Right atrium auricular region (tissue), 2 donors: ENCODE measurements at regions not wholly inside any gene's neighbourhood (a gene's known extent, or its start where the extent isn't known, plus 50 kb on each side); places are given as distances from the start of the nearest gene placed in this dataset.
A peak's percentile ranks its signal among the peaks of the same experiment; 100 is the strongest.

ENCODE experiments used
- DNase-seq: peaks from one replicate; pipeline ENCODE4 v3.0.0-alpha.2; 2019; ENCODE audit warnings: low spot score
- H3K27ac ChIP-seq, 2 donors: fragments of 200-600 bp; sonication (generic); 1 replicate in 1 of 2; 2 replicates in 1 of 2; pipeline ENCODE4 v1.5.1; 2016 to 2019
- H3K27me3 ChIP-seq, 2 donors: fragments of 200-600 bp; sonication (generic); one replicate each; pipeline versions ENCODE4 v1.5.1 to v1.6.0; 2017 to 2019
- H3K36me3 ChIP-seq: fragments of 200-600 bp; sonication (generic); one replicate; pipeline ENCODE4 v1.5.1; 2016
- H3K4me1 ChIP-seq, 2 donors: fragments of 200-600 bp; sonication (generic); one replicate each; pipeline versions ENCODE4 v1.5.1 to v1.6.0; 2017 to 2019
- H3K4me3 ChIP-seq, 2 donors: fragments of 200-600 bp; sonication (generic); 1 replicate in 1 of 2; 2 replicates in 1 of 2; pipeline ENCODE4 v1.5.1; 2017 to 2019; ENCODE audit warnings: mild to moderate bottlenecking in 1 of 2, moderate library complexity in 1 of 2
- H3K9me3 ChIP-seq, 2 donors: fragments of 200-600 bp; sonication (generic); one replicate each; pipeline ENCODE4 v1.5.1; 2019
- CTCF ChIP-seq, 2 donors: fragments of 200-600 bp; sonication (generic); IDR thresholded peaks; one replicate each; pipeline ENCODE4 v1.5.1; 2019; ENCODE audit warnings: antibody characterized with exemption in 2 of 2

- no peaks in the 10 kb centered on the region for H3K9me3 ChIP-seq
- no peak for TF ChIP-seq CTCF (IDR thresholded peaks at IDR 0.05)
- H3K4me3 ChIP-seq = peak overlapping the region in 1 of 2 donors; percentile 10
- H3K27ac ChIP-seq = no peak overlapping the region
- DNase-seq = peak; percentile 81
- H3K4me1 ChIP-seq = peaks cover 0 to 21% of the 10 kb centered on the region in 2 donors
- no peaks in the 10 kb centered on the region for H3K27me3 ChIP-seq
- H3K36me3 ChIP-seq = no peaks in the 10 kb centered on the region
These were observed 128.2 kb upstream of the CXCR4 start for GRCh38 chr2:136246086-136246669.

- H3K36me3 ChIP-seq = no peaks in the 10 kb centered on the region
- H3K4me3 ChIP-seq = no peak overlapping the region
- no peaks in the 10 kb centered on the region for H3K27me3 ChIP-seq
- peaks cover 0 to 21% of the 10 kb centered on the region in 2 donors for H3K4me1 ChIP-seq
- TF ChIP-seq CTCF (IDR thresholded peaks at IDR 0.05) = no peak
- no peak for DNase-seq
- no peak overlapping the region for H3K27ac ChIP-seq
- no peaks in the 10 kb centered on the region for H3K9me3 ChIP-seq
These were observed 127.3 kb upstream of the CXCR4 start for GRCh38 chr2:136245211-136245610.

- no peak for TF ChIP-seq CTCF (IDR thresholded peaks at IDR 0.05)
- Histone ChIP-seq H3K9me3 (no peaks in the 10 kb centered on the region), H3K27me3 (no peaks in the 10 kb centered on the region), H3K4me3 (no peak overlapping the region), H3K27ac (no peak overlapping the region), H3K4me1 (peaks cover 0 to 21% of the 10 kb centered on the region in 2 donors), H3K36me3 (no peaks in the 10 kb centered on the region)
- no peak for DNase-seq
These were observed 126.6 kb upstream of the CXCR4 start for GRCh38 chr2:136244536-136244885.

- no peak overlapping the region for H3K27ac ChIP-seq
- no peak overlapping the region for H3K4me3 ChIP-seq
- no peaks in the 10 kb centered on the region for H3K9me3 ChIP-seq
- H3K4me1 ChIP-seq = peaks cover 0 to 23% of the 10 kb centered on the region in 2 donors
- TF ChIP-seq CTCF (IDR thresholded peaks at IDR 0.05) = no peak
- DNase-seq = no peak
- no peaks in the 10 kb centered on the region for H3K27me3 ChIP-seq
- no peaks in the 10 kb centered on the region for H3K36me3 ChIP-seq
These were observed 125.9 kb upstream of the CXCR4 start for GRCh38 chr2:136243638-136244535.

- H3K27ac ChIP-seq = no peak overlapping the region
These were observed 124.8 kb upstream of the CXCR4 start for GRCh38 chr2:136242687-136243277.

More at GRCh38 chr2:136242687-136243277, 124.8 kb upstream of the CXCR4 start:
- no peak for TF ChIP-seq CTCF (IDR thresholded peaks at IDR 0.05)
- Histone ChIP-seq H3K27me3 (no peaks in the 10 kb centered on the region), H3K36me3 (no peaks in the 10 kb centered on the region), H3K9me3 (no peaks in the 10 kb centered on the region), H3K4me3 (no peak overlapping the region), H3K4me1 (peaks cover 0 to 28% of the 10 kb centered on the region in 2 donors)
- DNase-seq = no peak
